22Rv1 (cell line): ENCODE measurements at regions not wholly inside any gene's neighbourhood (a gene's known extent, or its start where the extent isn't known, plus 50 kb on each side); places are given as distances from the start of the nearest gene placed in this dataset.
A peak's percentile ranks its signal among the peaks of the same experiment; 100 is the strongest.

ENCODE experiments used
- ZFX ChIP-seq: fragments of 450-650 bp; IDR thresholded peaks from 2 replicates; pipeline ENCODE4 v1.6.1; 2017; ENCODE audit warnings: antibody characterized with exemption, borderline replicate concordance
- TF ChIP-seq, protein P1 (sequence below): fragments of 450-650 bp; IDR thresholded peaks from 2 replicates; pipeline ENCODE4 v1.5.1; 2017; ENCODE audit warnings: mild to moderate bottlenecking

DNA sequence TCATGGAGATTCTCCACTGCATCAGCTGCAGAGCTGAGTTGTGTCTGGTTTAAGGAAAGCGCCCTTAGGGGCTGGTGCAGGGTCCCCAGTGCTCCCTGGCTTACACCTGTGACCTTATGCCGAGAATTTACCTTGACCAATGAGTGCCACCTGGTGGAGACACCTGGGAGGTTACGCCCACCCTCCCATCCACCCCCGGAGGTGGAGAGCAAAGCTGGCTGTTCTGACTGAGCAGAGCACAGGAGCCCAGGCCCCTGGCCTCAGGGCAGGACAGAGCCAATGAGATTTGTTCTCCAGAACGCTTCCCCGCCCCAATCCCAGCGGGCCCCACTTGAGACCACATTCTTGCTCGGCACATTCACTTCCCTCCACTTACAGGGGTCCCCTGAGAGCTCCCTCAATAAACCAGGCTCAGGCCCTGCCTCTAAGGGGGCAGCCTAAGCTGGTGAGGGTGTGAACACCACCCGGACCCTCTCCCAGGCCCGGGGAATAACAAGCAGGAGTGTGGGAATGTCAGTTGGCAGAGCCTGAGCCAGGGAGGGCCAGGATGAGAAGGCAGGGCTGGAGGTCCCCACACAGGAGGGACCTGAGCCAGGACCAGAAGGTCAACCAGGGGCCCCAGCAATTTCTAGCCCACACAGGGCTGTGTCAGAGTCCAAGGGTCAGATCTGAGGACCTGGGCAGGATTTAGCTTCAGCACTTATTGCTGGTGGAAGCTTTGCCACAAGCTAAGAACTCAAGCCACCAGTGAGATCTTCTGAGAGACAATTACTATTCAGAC is 117.1 kb downstream of the TPRA1 start:
- TF ChIP-seq, protein P1, sequence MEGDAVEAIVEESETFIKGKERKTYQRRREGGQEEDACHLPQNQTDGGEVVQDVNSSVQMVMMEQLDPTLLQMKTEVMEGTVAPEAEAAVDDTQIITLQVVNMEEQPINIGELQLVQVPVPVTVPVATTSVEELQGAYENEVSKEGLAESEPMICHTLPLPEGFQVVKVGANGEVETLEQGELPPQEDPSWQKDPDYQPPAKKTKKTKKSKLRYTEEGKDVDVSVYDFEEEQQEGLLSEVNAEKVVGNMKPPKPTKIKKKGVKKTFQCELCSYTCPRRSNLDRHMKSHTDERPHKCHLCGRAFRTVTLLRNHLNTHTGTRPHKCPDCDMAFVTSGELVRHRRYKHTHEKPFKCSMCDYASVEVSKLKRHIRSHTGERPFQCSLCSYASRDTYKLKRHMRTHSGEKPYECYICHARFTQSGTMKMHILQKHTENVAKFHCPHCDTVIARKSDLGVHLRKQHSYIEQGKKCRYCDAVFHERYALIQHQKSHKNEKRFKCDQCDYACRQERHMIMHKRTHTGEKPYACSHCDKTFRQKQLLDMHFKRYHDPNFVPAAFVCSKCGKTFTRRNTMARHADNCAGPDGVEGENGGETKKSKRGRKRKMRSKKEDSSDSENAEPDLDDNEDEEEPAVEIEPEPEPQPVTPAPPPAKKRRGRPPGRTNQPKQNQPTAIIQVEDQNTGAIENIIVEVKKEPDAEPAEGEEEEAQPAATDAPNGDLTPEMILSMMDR: peak; percentile 58
- no peak for TF ChIP-seq ZFX
